SK-N-SH (cell line): ENCODE measurements at regions not wholly inside any gene's neighbourhood (a gene's known extent, or its start where the extent isn't known, plus 50 kb on each side); places are given as distances from the start of the nearest gene placed in this dataset.

Source experiments
- CTCF ChIA-PET: fragments of 300-600, 350-600 bp; formaldehyde crosslinking; extraction: SDS; loops from one replicate; lab custom pipeline; 2021; lab: Yijun Ruan, JAX
- POLR2A ChIA-PET: fragments of 350-600 bp; sonication (Branson Sonifier 250); formaldehyde crosslinking; extraction: SDS; loops from one replicate; lab custom pipeline; 2020; ENCODE audit warnings: antibody characterized with exemption, inconsistent platforms; lab: Yijun Ruan, JAX
- DNase-seq: peaks from one replicate; pipeline ENCODE4 v3.0.0; 2012
- H2AFZ ChIP-seq: fragments of 200-600 bp; sonication (generic); 2 replicates; pipeline ENCODE4 v1.8.1; 2016; ENCODE audit warnings: antibody characterized with exemption, mild to moderate bottlenecking, low read depth
- H3F3A ChIP-seq: fragments of 200-600 bp; sonication (generic); replicated peaks from 2 replicates; pipeline ENCODE3; 2016; ENCODE audit warnings: antibody characterized with exemption, mild to moderate bottlenecking; ENCODE audit not compliant: insufficient read depth
- H3K27ac ChIP-seq, 2 experiments: fragments of 200-500 bp in 1 of 2; fragments of 200-600 bp in 1 of 2; sonication (Bioruptor generic) in 1 of 2; sonication (generic), shearing (Covaris generic) in 1 of 2; 2 replicates each; pipeline versions ENCODE4 v1.5.1 to v1.6.1; 2014 to 2016; ENCODE audit warnings: low read depth in 2 of 2, inconsistent platforms in 1 of 2, low read length in 1 of 2, mild to moderate bottlenecking in 1 of 2, mixed read lengths in 1 of 2
- H3K27me3 ChIP-seq: fragments of 200-600 bp; sonication (generic), shearing (Covaris generic); 2 replicates; pipeline ENCODE4 v1.6.1; 2016; ENCODE audit warnings: mixed run types; ENCODE audit not compliant: insufficient read depth
- H3K36me3 ChIP-seq, 2 experiments: fragments of 200-500 bp in 1 of 2; fragments of 200-600 bp in 1 of 2; sonication (Bioruptor generic) in 1 of 2; sonication (generic) in 1 of 2; replicated peaks in 1 of 2; 2 replicates each; pipeline versions ENCODE3 to v1.5.1; 2014 to 2016; ENCODE audit warnings: low read length in 1 of 2, mild to moderate bottlenecking in 1 of 2; ENCODE audit not compliant: insufficient read depth in 2 of 2, control insufficient read depth in 1 of 2
- H3K4me1 ChIP-seq, 2 experiments: fragments of 200-500 bp in 1 of 2; fragments of 200-600 bp in 1 of 2; sonication (Bioruptor generic) in 1 of 2; sonication (generic), shearing (Covaris generic) in 1 of 2; 2 replicates each; pipeline versions ENCODE4 v1.5.1 to v1.6.1; 2014 to 2016; ENCODE audit warnings: low read depth in 1 of 2, low read length in 1 of 2, mixed run types in 1 of 2; ENCODE audit not compliant: insufficient read depth in 2 of 2, control insufficient read depth in 1 of 2
- H3K4me2 ChIP-seq: fragments of 200-600 bp; sonication (generic), shearing (Covaris generic); 2 replicates; pipeline ENCODE4 v1.6.1; 2017; ENCODE audit warnings: mixed run types
- H3K4me3 ChIP-seq, 2 experiments: fragments of 200-500 bp in 1 of 2; fragments of 200-600 bp in 1 of 2; sonication (Bioruptor generic) in 1 of 2; sonication (generic), shearing (Covaris generic) in 1 of 2; 2 replicates each; pipeline versions ENCODE4 v1.5.1 to v1.8.1; 2014 to 2016; ENCODE audit warnings: low read depth in 2 of 2, inconsistent platforms in 1 of 2, low read length in 1 of 2, mild to moderate bottlenecking in 1 of 2, mixed read lengths in 1 of 2, moderate library complexity in 1 of 2
- H3K79me2 ChIP-seq: fragments of 200-600 bp; sonication (generic); 2 replicates; pipeline ENCODE4 v1.8.1; 2017; ENCODE audit warnings: mild to moderate bottlenecking; ENCODE audit not compliant: insufficient read depth
- H3K9ac ChIP-seq: fragments of 200-600 bp; sonication (generic); 2 replicates; pipeline ENCODE4 v1.6.1; 2017; ENCODE audit warnings: mixed run types
- H3K9me2 ChIP-seq: fragments of 200-600 bp; sonication (generic); 2 replicates; pipeline ENCODE4 v1.6.1; 2017; ENCODE audit warnings: mixed run types
- H3K9me3 ChIP-seq: fragments of 200-600 bp; sonication (generic); 2 replicates; pipeline ENCODE4 v1.6.1; 2017; ENCODE audit warnings: mixed run types, mild to moderate bottlenecking, moderate library complexity
- H4K20me1 ChIP-seq: fragments of 200-600 bp; sonication (generic); 2 replicates; pipeline ENCODE4 v1.6.1; 2017; ENCODE audit warnings: mild to moderate bottlenecking, mixed run types; ENCODE audit not compliant: insufficient read depth
- CTCF ChIP-seq: fragments of 200-600 bp; sonication (generic); IDR thresholded peaks from 2 replicates; pipeline ENCODE4 v1.6.1; 2017; ENCODE audit warnings: antibody characterized with exemption, mild to moderate bottlenecking, moderate library complexity
- ELF1 ChIP-seq: IDR thresholded peaks from 2 replicates; pipeline ENCODE4 v1.4.0; 2012
- EZH2phosphoT487 ChIP-seq: fragments of 200-600 bp; sonication (generic); IDR thresholded peaks from 2 replicates; pipeline ENCODE4 v1.6.1; 2017; ENCODE audit warnings: low read depth, mixed run types, mild to moderate bottlenecking, antibody characterized with exemption, moderate library complexity, borderline replicate concordance
- FOSL2 ChIP-seq: IDR thresholded peaks from 2 replicates; pipeline ENCODE4 v1.4.0; 2012; ENCODE audit warnings: low read depth, mild to moderate bottlenecking, moderate library complexity, borderline replicate concordance
- FOXJ3 ChIP-seq: sonication (generic); formaldehyde crosslinking; IDR thresholded peaks from 2 replicates; pipeline ENCODE4 v1.5.1; 2020; ENCODE audit warnings: mild to moderate bottlenecking, missing genetic modification reagents
- JUND ChIP-seq: IDR thresholded peaks from 2 replicates; pipeline ENCODE4 v1.4.0; 2012
- MXI1 ChIP-seq: IDR thresholded peaks from 2 replicates; pipeline ENCODE4 v1.6.1; 2012; ENCODE audit warnings: mild to moderate bottlenecking, low read depth, low read length, improper control_type of control experiment
- NFIC ChIP-seq: IDR thresholded peaks from 2 replicates; pipeline ENCODE4 v1.4.0; 2012; ENCODE audit warnings: borderline replicate concordance
- NRF1 ChIP-seq: IDR thresholded peaks from 2 replicates; pipeline ENCODE4 v1.6.1; 2012; ENCODE audit warnings: low read depth, mild to moderate bottlenecking, low read length
- RFX5 ChIP-seq: IDR thresholded peaks from 2 replicates; pipeline ENCODE4 v1.6.1; 2012; ENCODE audit warnings: mild to moderate bottlenecking, improper control_type of control experiment, low read length
- SMC3 ChIP-seq: IDR thresholded peaks from 2 replicates; pipeline ENCODE4 v1.6.1; 2012; ENCODE audit warnings: low read depth, low read length, improper control_type of control experiment
- TCF12 ChIP-seq: IDR thresholded peaks from 2 replicates; pipeline ENCODE4 v1.4.0; 2012
- TEAD4 ChIP-seq: IDR thresholded peaks from 2 replicates; pipeline ENCODE4 v1.4.0; 2012; ENCODE audit warnings: mild to moderate bottlenecking, borderline replicate concordance; ENCODE audit not compliant: insufficient read depth
- YY1 ChIP-seq: IDR thresholded peaks from 2 replicates; pipeline ENCODE4 v1.4.0; 2012; ENCODE audit warnings: low read depth, mild to moderate bottlenecking
- ZBTB33 ChIP-seq: IDR thresholded peaks from 2 replicates; pipeline ENCODE4 v1.4.0; 2012; ENCODE audit warnings: low read depth, borderline replicate concordance
- WGBS: methylation state at CpG from one replicate; pipeline ENCODE4 v1.1.6; 2017; ENCODE audit warnings: low lambda C conversion rate; 5-methylcytosine and 5-hydroxymethylcytosine counted together
- TF ChIP-seq, protein P1 (sequence below): IDR thresholded peaks from 2 replicates; pipeline ENCODE4 v1.6.1; 2012; ENCODE audit warnings: mild to moderate bottlenecking, low read depth, low read length, moderate library complexity
- TF ChIP-seq, protein P2 (sequence below): IDR thresholded peaks from 2 replicates; pipeline ENCODE4; 2012
- TF ChIP-seq, protein P3 (sequence below): IDR thresholded peaks from 2 replicates; pipeline ENCODE4 v1.4.0; 2012; ENCODE audit warnings: low read depth

DNA sequence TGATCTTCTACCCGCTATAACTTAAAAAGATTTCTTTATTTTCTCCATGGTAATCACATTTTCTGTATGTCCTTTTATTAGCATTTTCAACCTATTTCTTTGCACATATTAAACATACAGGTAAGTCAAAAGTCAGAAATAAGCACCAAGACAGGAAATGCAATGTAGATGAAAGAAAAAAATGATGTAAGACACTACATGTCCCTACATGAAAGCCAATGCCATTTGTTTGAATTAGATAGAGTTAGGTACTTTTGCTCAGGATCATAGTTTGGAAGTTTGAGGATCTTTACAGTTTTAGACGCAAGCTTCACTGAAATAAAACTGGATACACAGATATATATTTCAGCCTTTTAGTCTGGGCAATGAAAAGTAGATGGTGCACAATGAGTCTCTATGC lies 453.1 kb upstream of the MEF2C start:
- CTCF ChIA-PET = no interaction called here
- no peaks in the 10 kb centered on the region for H3F3A ChIP-seq
- H3K4me2 ChIP-seq = no peak overlapping the region
- no peak overlapping the region for H3K9ac ChIP-seq
- H3K79me2 ChIP-seq = no peaks in the 10 kb centered on the region
- no peak overlapping the region for H3K4me3 ChIP-seq
- POLR2A ChIA-PET = no interaction called here
- H2AFZ ChIP-seq = no peak overlapping the region
- WGBS = 83% methylated on average over 2 of the region's 2 CpGs
- DNase-seq = no peak
- no peaks in the 10 kb centered on the region for H3K9me3 ChIP-seq
- no peak overlapping the region for H3K27ac ChIP-seq
- no peaks in the 10 kb centered on the region for H4K20me1 ChIP-seq
- no peak for TF ChIP-seq JUND
- TF ChIP-seq, protein P1, sequence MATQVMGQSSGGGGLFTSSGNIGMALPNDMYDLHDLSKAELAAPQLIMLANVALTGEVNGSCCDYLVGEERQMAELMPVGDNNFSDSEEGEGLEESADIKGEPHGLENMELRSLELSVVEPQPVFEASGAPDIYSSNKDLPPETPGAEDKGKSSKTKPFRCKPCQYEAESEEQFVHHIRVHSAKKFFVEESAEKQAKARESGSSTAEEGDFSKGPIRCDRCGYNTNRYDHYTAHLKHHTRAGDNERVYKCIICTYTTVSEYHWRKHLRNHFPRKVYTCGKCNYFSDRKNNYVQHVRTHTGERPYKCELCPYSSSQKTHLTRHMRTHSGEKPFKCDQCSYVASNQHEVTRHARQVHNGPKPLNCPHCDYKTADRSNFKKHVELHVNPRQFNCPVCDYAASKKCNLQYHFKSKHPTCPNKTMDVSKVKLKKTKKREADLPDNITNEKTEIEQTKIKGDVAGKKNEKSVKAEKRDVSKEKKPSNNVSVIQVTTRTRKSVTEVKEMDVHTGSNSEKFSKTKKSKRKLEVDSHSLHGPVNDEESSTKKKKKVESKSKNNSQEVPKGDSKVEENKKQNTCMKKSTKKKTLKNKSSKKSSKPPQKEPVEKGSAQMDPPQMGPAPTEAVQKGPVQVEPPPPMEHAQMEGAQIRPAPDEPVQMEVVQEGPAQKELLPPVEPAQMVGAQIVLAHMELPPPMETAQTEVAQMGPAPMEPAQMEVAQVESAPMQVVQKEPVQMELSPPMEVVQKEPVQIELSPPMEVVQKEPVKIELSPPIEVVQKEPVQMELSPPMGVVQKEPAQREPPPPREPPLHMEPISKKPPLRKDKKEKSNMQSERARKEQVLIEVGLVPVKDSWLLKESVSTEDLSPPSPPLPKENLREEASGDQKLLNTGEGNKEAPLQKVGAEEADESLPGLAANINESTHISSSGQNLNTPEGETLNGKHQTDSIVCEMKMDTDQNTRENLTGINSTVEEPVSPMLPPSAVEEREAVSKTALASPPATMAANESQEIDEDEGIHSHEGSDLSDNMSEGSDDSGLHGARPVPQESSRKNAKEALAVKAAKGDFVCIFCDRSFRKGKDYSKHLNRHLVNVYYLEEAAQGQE = no peak
- no peak for TF ChIP-seq YY1
- no peak for TF ChIP-seq MXI1
- TF ChIP-seq, protein P2, sequence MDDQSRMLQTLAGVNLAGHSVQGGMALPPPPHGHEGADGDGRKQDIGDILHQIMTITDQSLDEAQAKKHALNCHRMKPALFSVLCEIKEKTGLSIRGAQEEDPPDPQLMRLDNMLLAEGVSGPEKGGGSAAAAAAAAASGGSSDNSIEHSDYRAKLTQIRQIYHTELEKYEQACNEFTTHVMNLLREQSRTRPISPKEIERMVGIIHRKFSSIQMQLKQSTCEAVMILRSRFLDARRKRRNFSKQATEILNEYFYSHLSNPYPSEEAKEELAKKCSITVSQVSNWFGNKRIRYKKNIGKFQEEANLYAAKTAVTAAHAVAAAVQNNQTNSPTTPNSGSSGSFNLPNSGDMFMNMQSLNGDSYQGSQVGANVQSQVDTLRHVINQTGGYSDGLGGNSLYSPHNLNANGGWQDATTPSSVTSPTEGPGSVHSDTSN = no peak
- TF ChIP-seq TCF12 = no peak
- no peak for TF ChIP-seq ELF1
- TF ChIP-seq FOSL2 = no peak
- TF ChIP-seq NRF1 = no peak
- no peak for TF ChIP-seq NFIC
- no peak for TF ChIP-seq SMC3
- TF ChIP-seq, protein P3, sequence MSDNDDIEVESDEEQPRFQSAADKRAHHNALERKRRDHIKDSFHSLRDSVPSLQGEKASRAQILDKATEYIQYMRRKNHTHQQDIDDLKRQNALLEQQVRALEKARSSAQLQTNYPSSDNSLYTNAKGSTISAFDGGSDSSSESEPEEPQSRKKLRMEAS = no peak
- TF ChIP-seq FOXJ3 = no peak
- no peak for TF ChIP-seq RFX5
- no peak for TF ChIP-seq CTCF
- TF ChIP-seq TEAD4 = no peak
- no peak for TF ChIP-seq EZH2phosphoT487
- TF ChIP-seq ZBTB33 = no peak
- no peaks in the 10 kb centered on the region for H3K36me3 ChIP-seq
- no peaks in the 10 kb centered on the region for H3K9me2 ChIP-seq
- no peaks in the 10 kb centered on the region for H3K4me1 ChIP-seq
- H3K27me3 ChIP-seq = no peaks in the 10 kb centered on the region
